Ureter (tissue), 1 donor: ENCODE measurements at regions not wholly inside any gene's neighbourhood (a gene's known extent, or its start where the extent isn't known, plus 50 kb on each side); places are given as distances from the start of the nearest gene placed in this dataset.

ENCODE experiments used
- DNase-seq: peaks from one replicate; pipeline ENCODE4 v3.0.0-alpha.2; 2020; ENCODE audit warnings: low spot score
- donor health status: DM: yes; HTN: yes; CAD: no.

GRCh38 chr17:77854759-77855745, 103.5 kb upstream of the TNRC6C start:
- no peak for DNase-seq

- DNase-seq, result no peak
Measured at GRCh38 chr17:77856551-77857305, 101.8 kb upstream of the TNRC6C start.

GRCh38 chr17:77857306-77857555, 101.3 kb upstream of the TNRC6C start:
- DNase-seq, result no peak

- no peak for DNase-seq
Measured at GRCh38 chr17:77857613-77858012, 100.9 kb upstream of the TNRC6C start.

GRCh38 chr17:77858291-77859034, 100.0 kb upstream of the TNRC6C start:
- DNase-seq, result no peak

GRCh38 chr17:77859035-77859810, 99.3 kb upstream of the TNRC6C start:
- no peak for DNase-seq

- no peak for DNase-seq
Measured at GRCh38 chr17:77861133-77861695, 97.3 kb upstream of the TNRC6C start.

- DNase-seq, result no peak
Measured at GRCh38 chr17:77861981-77862645, 96.4 kb upstream of the TNRC6C start.

- no peak for DNase-seq
Measured at GRCh38 chr17:77862890-77863813, 95.4 kb upstream of the TNRC6C start.

- no peak for DNase-seq
Measured at GRCh38 chr17:77863814-77864161, 94.7 kb upstream of the TNRC6C start.

GRCh38 chr17:77864234-77865111, 94.0 kb upstream of the TNRC6C start:
- no peak for DNase-seq

GRCh38 chr17:77865112-77865611, 93.3 kb upstream of the TNRC6C start:
- DNase-seq, result no peak

- no peak for DNase-seq
Measured at GRCh38 chr17:77865716-77866115, 92.8 kb upstream of the TNRC6C start.

GRCh38 chr17:77867308-77867781, 91.2 kb upstream of the TNRC6C start:
- no peak for DNase-seq

- DNase-seq, result no peak
Measured at GRCh38 chr17:77867976-77868713, 90.4 kb upstream of the TNRC6C start.

- no peak for DNase-seq
Measured at GRCh38 chr17:77869041-77869599, 89.4 kb upstream of the TNRC6C start.

GRCh38 chr17:77869665-77870132, 88.8 kb upstream of the TNRC6C start:
- no peak for DNase-seq
